HepG2 (cell line): ENCODE measurements at regions not wholly inside any gene's neighbourhood (a gene's known extent, or its start where the extent isn't known, plus 50 kb on each side); places are given as distances from the start of the nearest gene placed in this dataset.
"Not testable (repeated sequence)": the region's sequence is repeated elsewhere in the genome, so short reads cannot be mapped to it uniquely, and the experiment has no call there.

Experiments
- ATAC-seq: fragments of 200-7000 bp; cut with Tn5 transposase; 3 replicates; pipeline ENCODE4 v1.9.1; 2020; ENCODE audit warnings: mild to moderate bottlenecking, moderate library complexity
- BruUV-seq: library from RNA; stranded (reverse); fragments of 400-500 nt; replicated peaks from 2 replicates; lab custom pipeline; 2021; lab: Mats Ljungman, UMichigan
- CTCF ChIA-PET: fragments of 300-600 bp; formaldehyde crosslinking; extraction: SDS; loops from one replicate; lab custom pipeline; 2021; ENCODE audit warnings: low total read pairs, inconsistent platforms, low intra/inter-chr PET ratio; lab: Yijun Ruan, JAX
- POLR2A ChIA-PET: fragments of 350-600 bp; sonication (Branson Sonifier 250); formaldehyde crosslinking; loops from one replicate; lab custom pipeline; 2020; ENCODE audit warnings: antibody characterized with exemption, inconsistent platforms; lab: Yijun Ruan, JAX
- DNase-seq: peaks from one replicate; pipeline ENCODE4 v3.0.0-alpha.2; 2015; ENCODE audit warnings: low spot score
- FAIRE-seq: peaks from 3 replicates; lab custom pipeline; 2011; peaks lifted over from hg19 to GRCh38; lab: Jason Lieb, UNC
- H2AFZ ChIP-seq: one replicate; pipeline ENCODE4 v1.6.1; 2011; ENCODE audit warnings: low read length, inconsistent platforms
- H3K27ac ChIP-seq: fragments of 300-600 bp; 3 replicates; pipeline ENCODE4 v1.8.0; 2011; ENCODE audit warnings: mixed run types, mild to moderate bottlenecking, mixed read lengths, low read length, inconsistent platforms; ENCODE audit not compliant: insufficient read depth; ENCODE audit errors: extremely low read length
- H3K27me3 ChIP-seq, 2 experiments: fragments of 200-600 bp in 1 of 2; 2 replicates in 1 of 2; 3 replicates in 1 of 2; pipeline versions ENCODE4 v1.6.0 to v1.8.0; 2011; ENCODE audit warnings: low read length in 2 of 2, mild to moderate bottlenecking in 2 of 2, moderate library complexity in 2 of 2, inconsistent platforms in 1 of 2; ENCODE audit not compliant: insufficient read depth in 2 of 2, control insufficient read depth in 1 of 2
- H3K36me3 ChIP-seq, 2 experiments: fragments of 200-600 bp in 1 of 2; replicated peaks in 1 of 2; 2 replicates in 1 of 2; 3 replicates in 1 of 2; pipeline versions ENCODE4 v1.5.1 to v1.8.0; 2011; ENCODE audit warnings: low read length in 2 of 2, inconsistent platforms in 1 of 2; ENCODE audit not compliant: insufficient read depth in 2 of 2, control insufficient read depth in 1 of 2
- H3K4me1 ChIP-seq: 2 replicates; pipeline ENCODE4 v1.5.1; 2012; ENCODE audit warnings: low read length, inconsistent platforms; ENCODE audit not compliant: insufficient read depth
- H3K4me2 ChIP-seq: 2 replicates; pipeline ENCODE4 v1.6.0; 2011; ENCODE audit warnings: low read depth, low read length, inconsistent platforms
- H3K4me3 ChIP-seq, 3 experiments: fragments of 200-600 bp in 1 of 3; sonication (generic), shearing (Covaris generic) in 1 of 3; replicated peaks in 1 of 3; 2 replicates each; pipeline ENCODE4 v1.5.1; 2011 to 2016; ENCODE audit warnings: low read length in 3 of 3, inconsistent platforms in 2 of 3, low read depth in 2 of 3, mild to moderate bottlenecking in 2 of 3, control low read depth in 1 of 3, mixed read lengths in 1 of 3; ENCODE audit not compliant: insufficient read depth in 1 of 3
- H3K79me2 ChIP-seq: one replicate; pipeline ENCODE4 v1.6.1; 2011; ENCODE audit warnings: low read length, inconsistent platforms; ENCODE audit not compliant: insufficient read depth
- H3K9ac ChIP-seq: 2 replicates; pipeline ENCODE4 v1.6.0; 2011; ENCODE audit warnings: mild to moderate bottlenecking, low read depth, low read length, inconsistent platforms; ENCODE audit not compliant: insufficient read depth
- H3K9me3 ChIP-seq: 2 replicates; pipeline ENCODE4 v1.5.1; 2012; ENCODE audit warnings: mild to moderate bottlenecking, low read length
- H4K20me1 ChIP-seq: 2 replicates; pipeline ENCODE4 v1.6.0; 2011; ENCODE audit warnings: inconsistent platforms, mild to moderate bottlenecking, low read length, moderate library complexity; ENCODE audit not compliant: insufficient read depth
- CREM ChIP-seq, 2 experiments: sonication (generic) in 1 of 2; formaldehyde crosslinking in 1 of 2; IDR thresholded peaks; 2 replicates each; pipeline versions ENCODE4 v1.4.0 to v1.6.1; 2016 to 2020; ENCODE audit warnings: antibody characterized with exemption in 1 of 2, mild to moderate bottlenecking in 1 of 2, missing genetic modification reagents in 1 of 2
- EEA1 ChIP-seq: sonication (generic); formaldehyde crosslinking; IDR thresholded peaks from 2 replicates; pipeline ENCODE4 v1.5.1; 2020; ENCODE audit warnings: mild to moderate bottlenecking, missing genetic modification reagents, borderline replicate concordance
- NFKBIZ ChIP-seq: IDR thresholded peaks from 2 replicates; pipeline ENCODE4 v1.6.1; 2018; ENCODE audit warnings: missing genetic modification reagents, missing compliant biosample characterization
- XRCC5 ChIP-seq: fragments of 200-400 bp; formaldehyde crosslinking; optimal IDR thresholded peaks from 2 replicates; pipeline ENCODE3; 2017; ENCODE audit warnings: mild to moderate bottlenecking, low read length
- ZNF17 ChIP-seq: sonication (generic); formaldehyde crosslinking; IDR thresholded peaks from 2 replicates; pipeline ENCODE4 v1.5.0; 2020; ENCODE audit warnings: mild to moderate bottlenecking, missing genetic modification reagents
- ZNF350 ChIP-seq: sonication (generic); formaldehyde crosslinking; IDR thresholded peaks from 2 replicates; pipeline ENCODE4 v1.4.0; 2020; ENCODE audit warnings: mild to moderate bottlenecking, low read depth, missing genetic modification reagents, borderline replicate concordance
- WGBS: methylation state at CpG from one replicate; pipeline ENCODE4 v1.1.6; 2017; ENCODE audit warnings: low lambda C conversion rate; 5-methylcytosine and 5-hydroxymethylcytosine counted together
- in situ Hi-C: cut with HindIII; loops from 2 replicates; pipeline ENCODE4 v1.10.0; 2017; ENCODE audit warnings: low pct_unique_long_range_greater_than_20kb; ENCODE audit not compliant: extremely low pct_ligation_motif_present
- intact Hi-C: fragments of 100-400 bp; cut with micrococcal nuclease; formaldehyde crosslinking; loops from one replicate; pipeline ENCODE4 v1.10.0; 2022; ENCODE audit not compliant: unreplicated experiment
- TF ChIP-seq, protein P1 (sequence below): sonication (generic); formaldehyde crosslinking; IDR thresholded peaks from 2 replicates; pipeline ENCODE4 v1.4.0; 2020; ENCODE audit warnings: mild to moderate bottlenecking, missing genetic modification reagents
- TF ChIP-seq, protein P2 (sequence below): sonication (generic); formaldehyde crosslinking; IDR thresholded peaks from 2 replicates; pipeline ENCODE4 v1.4.0; 2020; ENCODE audit warnings: low read depth, missing genetic modification reagents

DNA sequence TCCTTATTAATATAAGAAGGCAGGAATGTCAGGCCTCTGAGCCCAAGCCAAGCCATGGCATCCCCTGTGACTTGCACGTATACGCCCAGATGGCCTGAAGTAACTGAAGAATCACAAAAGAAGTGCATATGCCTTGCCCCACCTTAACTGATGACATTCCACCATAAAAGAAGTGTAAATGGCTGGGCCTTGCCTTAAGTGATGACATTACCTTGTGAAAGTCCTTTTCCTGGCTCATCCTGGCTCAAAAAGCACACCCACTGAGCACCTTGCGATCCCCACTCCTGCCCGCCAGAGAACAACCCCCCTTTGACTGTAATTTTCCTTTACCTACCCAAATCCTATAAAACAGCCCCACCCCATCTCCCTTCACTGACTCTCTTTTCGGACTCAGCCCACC is 217.5 kb downstream of the TXNL1 start:
- H2AFZ ChIP-seq, ATAC-seq, H3K4me2 ChIP-seq, H3K9ac ChIP-seq, in situ Hi-C loops, CTCF ChIA-PET, H3K4me1 ChIP-seq, H4K20me1 ChIP-seq, H3K36me3 ChIP-seq, H3K79me2 ChIP-seq, intact Hi-C loops, FAIRE-seq, H3K9me3 ChIP-seq, H3K27me3 ChIP-seq, BruUV-seq, DNase-seq, H3K27ac ChIP-seq, POLR2A ChIA-PET, H3K4me3 ChIP-seq: not testable (repeated sequence)
- whole genome bisulfite sequencing: 50% methylated on average over 5 of the region's 5 CpGs

DNA sequence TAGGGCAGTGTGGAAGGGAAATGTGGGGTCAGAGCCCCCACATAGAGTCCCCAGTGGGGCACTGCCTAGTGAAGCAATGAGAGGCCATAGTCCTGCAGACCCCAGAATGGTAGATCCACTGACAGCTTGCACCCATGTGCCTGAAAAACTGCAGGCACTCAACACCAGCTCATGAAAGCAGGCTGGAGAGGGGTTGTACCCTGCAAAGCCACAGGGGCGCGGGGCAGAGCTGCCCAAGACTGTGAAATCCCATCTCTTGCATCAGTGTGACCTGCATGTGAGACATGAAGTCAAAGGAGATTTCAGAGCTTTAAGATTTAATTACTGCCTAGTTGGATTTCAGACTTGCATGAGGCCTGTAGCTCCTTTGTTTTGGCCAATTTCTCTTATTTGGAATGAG is 224.0 kb downstream of the TXNL1 start:
- BruUV-seq: no TSS peak
- Histone ChIP-seq H3K27ac (no peak overlapping the region), H3K4me2 (no peak overlapping the region), H3K9ac (no peak overlapping the region), H3K4me3 (no peak overlapping the region), H3K4me1 (no peaks in the 10 kb centered on the region), H2AFZ (no peak overlapping the region), H4K20me1 (no peaks in the 10 kb centered on the region), H3K27me3 (no peaks in the 10 kb centered on the region), H3K36me3 (no peaks in the 10 kb centered on the region), H3K9me3 (no peaks in the 10 kb centered on the region), H3K79me2 (no peaks in the 10 kb centered on the region)
- no peak for FAIRE-seq
- no peak for DNase-seq
- ATAC-seq: no peak
- in situ Hi-C loops: no loop called here
- intact Hi-C loops: no loop called here
- CTCF ChIA-PET: no interaction called here
- POLR2A ChIA-PET: no interaction called here
- WGBS: 0% methylated on average over 2 of the region's 2 CpGs
- no peak for TF ChIP-seq ZNF17
- no peak for TF ChIP-seq ZNF350 (CRISPR knock-in tag)
- TF ChIP-seq, protein P1, sequence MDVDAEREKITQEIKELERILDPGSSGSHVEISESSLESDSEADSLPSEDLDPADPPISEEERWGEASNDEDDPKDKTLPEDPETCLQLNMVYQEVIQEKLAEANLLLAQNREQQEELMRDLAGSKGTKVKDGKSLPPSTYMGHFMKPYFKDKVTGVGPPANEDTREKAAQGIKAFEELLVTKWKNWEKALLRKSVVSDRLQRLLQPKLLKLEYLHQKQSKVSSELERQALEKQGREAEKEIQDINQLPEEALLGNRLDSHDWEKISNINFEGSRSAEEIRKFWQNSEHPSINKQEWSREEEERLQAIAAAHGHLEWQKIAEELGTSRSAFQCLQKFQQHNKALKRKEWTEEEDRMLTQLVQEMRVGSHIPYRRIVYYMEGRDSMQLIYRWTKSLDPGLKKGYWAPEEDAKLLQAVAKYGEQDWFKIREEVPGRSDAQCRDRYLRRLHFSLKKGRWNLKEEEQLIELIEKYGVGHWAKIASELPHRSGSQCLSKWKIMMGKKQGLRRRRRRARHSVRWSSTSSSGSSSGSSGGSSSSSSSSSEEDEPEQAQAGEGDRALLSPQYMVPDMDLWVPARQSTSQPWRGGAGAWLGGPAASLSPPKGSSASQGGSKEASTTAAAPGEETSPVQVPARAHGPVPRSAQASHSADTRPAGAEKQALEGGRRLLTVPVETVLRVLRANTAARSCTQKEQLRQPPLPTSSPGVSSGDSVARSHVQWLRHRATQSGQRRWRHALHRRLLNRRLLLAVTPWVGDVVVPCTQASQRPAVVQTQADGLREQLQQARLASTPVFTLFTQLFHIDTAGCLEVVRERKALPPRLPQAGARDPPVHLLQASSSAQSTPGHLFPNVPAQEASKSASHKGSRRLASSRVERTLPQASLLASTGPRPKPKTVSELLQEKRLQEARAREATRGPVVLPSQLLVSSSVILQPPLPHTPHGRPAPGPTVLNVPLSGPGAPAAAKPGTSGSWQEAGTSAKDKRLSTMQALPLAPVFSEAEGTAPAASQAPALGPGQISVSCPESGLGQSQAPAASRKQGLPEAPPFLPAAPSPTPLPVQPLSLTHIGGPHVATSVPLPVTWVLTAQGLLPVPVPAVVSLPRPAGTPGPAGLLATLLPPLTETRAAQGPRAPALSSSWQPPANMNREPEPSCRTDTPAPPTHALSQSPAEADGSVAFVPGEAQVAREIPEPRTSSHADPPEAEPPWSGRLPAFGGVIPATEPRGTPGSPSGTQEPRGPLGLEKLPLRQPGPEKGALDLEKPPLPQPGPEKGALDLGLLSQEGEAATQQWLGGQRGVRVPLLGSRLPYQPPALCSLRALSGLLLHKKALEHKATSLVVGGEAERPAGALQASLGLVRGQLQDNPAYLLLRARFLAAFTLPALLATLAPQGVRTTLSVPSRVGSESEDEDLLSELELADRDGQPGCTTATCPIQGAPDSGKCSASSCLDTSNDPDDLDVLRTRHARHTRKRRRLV (CRISPR knock-in tag): no peak
- TF ChIP-seq EEA1 (CRISPR knock-in tag): no peak
- TF ChIP-seq CREM (IDR thresholded peaks at IDR 0.05): no peak
- no peak for TF ChIP-seq CREM (CRISPR knock-in tag; IDR thresholded peaks at IDR 0.05)
- no peak for TF ChIP-seq NFKBIZ (CRISPR knock-in tag)
- no peak for TF ChIP-seq XRCC5
- TF ChIP-seq, protein P2, sequence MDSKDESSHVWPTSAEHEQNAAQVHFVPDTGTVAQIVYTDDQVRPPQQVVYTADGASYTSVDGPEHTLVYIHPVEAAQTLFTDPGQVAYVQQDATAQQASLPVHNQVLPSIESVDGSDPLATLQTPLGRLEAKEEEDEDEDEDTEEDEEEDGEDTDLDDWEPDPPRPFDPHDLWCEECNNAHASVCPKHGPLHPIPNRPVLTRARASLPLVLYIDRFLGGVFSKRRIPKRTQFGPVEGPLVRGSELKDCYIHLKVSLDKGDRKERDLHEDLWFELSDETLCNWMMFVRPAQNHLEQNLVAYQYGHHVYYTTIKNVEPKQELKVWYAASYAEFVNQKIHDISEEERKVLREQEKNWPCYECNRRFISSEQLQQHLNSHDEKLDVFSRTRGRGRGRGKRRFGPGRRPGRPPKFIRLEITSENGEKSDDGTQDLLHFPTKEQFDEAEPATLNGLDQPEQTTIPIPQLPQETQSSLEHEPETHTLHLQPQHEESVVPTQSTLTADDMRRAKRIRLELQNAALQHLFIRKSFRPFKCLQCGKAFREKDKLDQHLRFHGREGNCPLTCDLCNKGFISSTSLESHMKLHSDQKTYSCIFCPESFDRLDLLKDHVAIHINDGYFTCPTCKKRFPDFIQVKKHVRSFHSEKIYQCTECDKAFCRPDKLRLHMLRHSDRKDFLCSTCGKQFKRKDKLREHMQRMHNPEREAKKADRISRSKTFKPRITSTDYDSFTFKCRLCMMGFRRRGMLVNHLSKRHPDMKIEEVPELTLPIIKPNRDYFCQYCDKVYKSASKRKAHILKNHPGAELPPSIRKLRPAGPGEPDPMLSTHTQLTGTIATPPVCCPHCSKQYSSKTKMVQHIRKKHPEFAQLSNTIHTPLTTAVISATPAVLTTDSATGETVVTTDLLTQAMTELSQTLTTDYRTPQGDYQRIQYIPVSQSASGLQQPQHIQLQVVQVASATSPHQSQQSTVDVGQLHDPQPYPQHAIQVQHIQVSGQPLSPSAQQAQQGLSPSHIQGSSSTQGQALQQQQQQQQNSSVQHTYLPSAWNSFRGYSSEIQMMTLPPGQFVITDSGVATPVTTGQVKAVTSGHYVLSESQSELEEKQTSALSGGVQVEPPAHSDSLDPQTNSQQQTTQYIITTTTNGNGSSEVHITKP (CRISPR knock-in tag): no peak
